T-helper 17 cell (primary cell): ENCODE measurements at regions not wholly inside any gene's neighbourhood (a gene's known extent, or its start where the extent isn't known, plus 50 kb on each side); places are given as distances from the start of the nearest gene placed in this dataset.

ENCODE experiments used
- ATAC-seq: fragments of 150-1000 bp; cut with Tn5 transposase; 2 replicates; pipeline ENCODE4 v1.10.0; 2021; ENCODE audit warnings: mild to moderate bottlenecking, moderate library complexity
- DNase-seq, 3 donors: peaks; one replicate each; pipeline versions ENCODE4 v3.0.0 to v3.0.0-alpha.2; 2020 to 2021
- H3K9me3 ChIP-seq: one replicate; pipeline ENCODE4 v1.7.0; 2013; ENCODE audit warnings: low read length, mild to moderate bottlenecking; ENCODE audit not compliant: control insufficient read depth, poor library complexity, severe bottlenecking
- H3K27ac Mint-ChIP-seq: one replicate; pipeline ENCODE4 v1.8.0; 2022; ENCODE audit warnings: mild to moderate bottlenecking, moderate library complexity, mixed read lengths
- H3K27me3 Mint-ChIP-seq: one replicate; pipeline ENCODE4 v1.8.0; 2022; ENCODE audit warnings: mixed read lengths
- H3K36me3 Mint-ChIP-seq: one replicate; pipeline ENCODE4 v1.8.0; 2022; ENCODE audit warnings: low read depth, mixed read lengths
- H3K4me1 Mint-ChIP-seq: one replicate; pipeline ENCODE4 v1.8.0; 2022; ENCODE audit warnings: mild to moderate bottlenecking, mixed read lengths
- H3K4me3 Mint-ChIP-seq: one replicate; pipeline ENCODE4 v1.8.0; 2022; ENCODE audit warnings: mild to moderate bottlenecking, moderate library complexity, mixed read lengths

DNA sequence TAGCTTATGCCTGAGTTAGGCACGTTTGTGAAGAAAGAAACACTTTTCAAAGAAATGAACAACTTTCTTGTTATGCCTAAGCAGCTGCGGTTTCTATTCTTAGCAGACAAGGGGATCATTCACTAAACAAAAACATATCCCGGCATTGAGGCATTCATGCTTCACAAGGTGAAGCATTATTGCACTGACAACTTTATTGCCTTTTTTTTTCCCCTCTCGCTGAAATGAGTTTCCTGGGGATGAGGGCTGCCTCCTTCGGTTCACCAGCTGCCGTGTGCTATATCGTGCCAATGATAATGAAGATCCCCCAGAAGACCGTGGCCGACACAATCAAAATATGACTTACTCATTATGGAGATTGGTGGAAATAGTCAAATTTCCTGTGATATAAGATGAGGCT lies 288.2 kb upstream of the ST6GAL2 start:
- no peaks in the 10 kb centered on the region for H3K4me1 Mint-ChIP-seq
- no peaks in the 10 kb centered on the region for H3K36me3 Mint-ChIP-seq
- H3K9me3 ChIP-seq = no peaks in the 10 kb centered on the region
- no peak overlapping the region for H3K4me3 Mint-ChIP-seq
- H3K27ac Mint-ChIP-seq = no peak overlapping the region
- DNase-seq (no peak), ATAC-seq (no peak)
- no peaks in the 10 kb centered on the region for H3K27me3 Mint-ChIP-seq

- Mint-ChIP-seq H3K4me3 (no peak overlapping the region), H3K27me3 (no peaks in the 10 kb centered on the region), H3K36me3 (no peaks in the 10 kb centered on the region), H3K27ac (no peak overlapping the region), H3K4me1 (no peaks in the 10 kb centered on the region)
- DNase-seq (no peak), ATAC-seq (no peak)
- no peaks in the 10 kb centered on the region for H3K9me3 ChIP-seq
Observed at GRCh38 chr2:107182981-107183380, 297.0 kb upstream of the ST6GAL2 start.

- no peaks in the 10 kb centered on the region for H3K9me3 ChIP-seq
- H3K36me3 Mint-ChIP-seq = no peaks in the 10 kb centered on the region
- no peak overlapping the region for H3K4me3 Mint-ChIP-seq
- H3K27me3 Mint-ChIP-seq = no peaks in the 10 kb centered on the region
- DNase-seq (no peak), ATAC-seq (no peak)
- no peak overlapping the region for H3K27ac Mint-ChIP-seq
- H3K4me1 Mint-ChIP-seq = no peaks in the 10 kb centered on the region
Observed at GRCh38 chr2:107187870-107188269, 301.9 kb upstream of the ST6GAL2 start.

GRCh38 chr2:107195631-107196030 lies 309.7 kb upstream of the ST6GAL2 start:
- no peaks in the 10 kb centered on the region for H3K36me3 Mint-ChIP-seq
- H3K9me3 ChIP-seq = no peaks in the 10 kb centered on the region
- H3K4me3 Mint-ChIP-seq = no peak overlapping the region
- H3K27ac Mint-ChIP-seq = no peak overlapping the region
- H3K27me3 Mint-ChIP-seq = no peaks in the 10 kb centered on the region
- no peak for ATAC-seq
- H3K4me1 Mint-ChIP-seq = no peaks in the 10 kb centered on the region
- no peak for DNase-seq

DNA sequence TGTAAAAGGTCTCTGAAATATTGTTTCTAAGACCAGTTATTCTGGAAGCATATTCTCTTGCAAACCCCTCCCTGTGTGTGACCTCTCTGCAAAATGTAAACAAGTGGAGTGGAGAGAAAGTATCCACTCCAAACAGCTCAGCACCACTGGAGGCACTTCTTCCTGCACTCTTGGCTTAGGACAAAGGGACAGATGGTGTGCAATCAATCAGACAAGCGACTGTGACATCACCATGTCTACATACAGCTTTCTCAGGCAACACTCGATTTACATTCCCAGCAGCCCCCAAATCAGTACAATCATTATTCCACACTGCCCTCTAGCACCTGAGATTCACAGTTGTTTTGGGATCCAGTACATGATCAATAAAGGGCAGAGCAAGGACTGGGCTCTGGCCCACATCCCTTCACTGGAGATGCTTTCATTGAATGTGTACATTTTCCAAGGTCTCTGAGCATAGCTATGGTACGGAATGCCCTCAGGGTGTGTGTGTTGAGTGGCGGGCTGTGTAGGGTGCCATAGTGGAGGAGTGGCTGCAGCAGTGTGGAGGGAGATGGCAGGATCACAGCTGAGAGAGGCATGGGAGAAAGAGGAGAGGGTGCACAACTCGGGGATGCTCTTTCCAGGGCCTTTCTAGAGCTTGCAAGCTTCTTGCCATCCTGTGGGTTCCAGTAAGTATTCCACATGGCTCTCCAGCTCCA lies 311.8 kb upstream of the ST6GAL2 start:
- no peaks in the 10 kb centered on the region for H3K9me3 ChIP-seq
- Mint-ChIP-seq H3K4me3 (no peak overlapping the region), H3K27me3 (no peaks in the 10 kb centered on the region), H3K4me1 (no peaks in the 10 kb centered on the region), H3K27ac (no peak overlapping the region), H3K36me3 (no peaks in the 10 kb centered on the region)
- no peak for ATAC-seq
- DNase-seq = no peak

DNA sequence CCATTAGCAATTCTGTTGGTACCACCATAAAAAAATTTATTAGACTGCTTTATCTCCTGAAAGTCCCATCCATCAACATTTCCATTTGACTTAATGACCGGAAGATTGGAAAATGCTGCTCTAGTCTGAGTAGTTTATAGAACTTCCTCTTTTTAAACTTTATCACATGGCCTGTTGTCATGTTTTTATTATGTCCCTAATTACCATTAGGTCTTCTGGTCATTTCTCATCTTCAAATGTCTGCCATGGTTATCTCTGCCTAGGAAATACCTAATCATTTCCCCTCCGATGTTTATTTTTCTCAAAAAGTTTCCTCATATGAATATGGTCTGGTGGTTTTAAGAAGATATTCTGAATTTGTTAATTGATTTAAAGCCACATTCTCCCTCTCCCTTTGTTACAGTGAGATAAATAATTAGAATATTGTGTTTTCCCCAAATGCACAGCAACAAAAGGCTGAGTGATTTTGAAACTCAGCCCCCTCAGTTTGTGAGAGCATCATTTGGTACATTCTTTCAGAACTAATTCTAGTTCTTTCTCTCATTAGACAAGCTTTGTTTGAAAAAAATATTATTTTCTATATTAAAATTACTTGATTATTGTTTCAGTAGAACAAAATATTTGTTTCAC lies 317.1 kb upstream of the ST6GAL2 start:
- no peak overlapping the region for H3K27ac Mint-ChIP-seq
- H3K4me3 Mint-ChIP-seq = no peak overlapping the region
- H3K36me3 Mint-ChIP-seq = no peaks in the 10 kb centered on the region
- H3K27me3 Mint-ChIP-seq = no peaks in the 10 kb centered on the region
- no peaks in the 10 kb centered on the region for H3K9me3 ChIP-seq
- ATAC-seq = no peak
- no peak for DNase-seq
- no peaks in the 10 kb centered on the region for H3K4me1 Mint-ChIP-seq

DNA sequence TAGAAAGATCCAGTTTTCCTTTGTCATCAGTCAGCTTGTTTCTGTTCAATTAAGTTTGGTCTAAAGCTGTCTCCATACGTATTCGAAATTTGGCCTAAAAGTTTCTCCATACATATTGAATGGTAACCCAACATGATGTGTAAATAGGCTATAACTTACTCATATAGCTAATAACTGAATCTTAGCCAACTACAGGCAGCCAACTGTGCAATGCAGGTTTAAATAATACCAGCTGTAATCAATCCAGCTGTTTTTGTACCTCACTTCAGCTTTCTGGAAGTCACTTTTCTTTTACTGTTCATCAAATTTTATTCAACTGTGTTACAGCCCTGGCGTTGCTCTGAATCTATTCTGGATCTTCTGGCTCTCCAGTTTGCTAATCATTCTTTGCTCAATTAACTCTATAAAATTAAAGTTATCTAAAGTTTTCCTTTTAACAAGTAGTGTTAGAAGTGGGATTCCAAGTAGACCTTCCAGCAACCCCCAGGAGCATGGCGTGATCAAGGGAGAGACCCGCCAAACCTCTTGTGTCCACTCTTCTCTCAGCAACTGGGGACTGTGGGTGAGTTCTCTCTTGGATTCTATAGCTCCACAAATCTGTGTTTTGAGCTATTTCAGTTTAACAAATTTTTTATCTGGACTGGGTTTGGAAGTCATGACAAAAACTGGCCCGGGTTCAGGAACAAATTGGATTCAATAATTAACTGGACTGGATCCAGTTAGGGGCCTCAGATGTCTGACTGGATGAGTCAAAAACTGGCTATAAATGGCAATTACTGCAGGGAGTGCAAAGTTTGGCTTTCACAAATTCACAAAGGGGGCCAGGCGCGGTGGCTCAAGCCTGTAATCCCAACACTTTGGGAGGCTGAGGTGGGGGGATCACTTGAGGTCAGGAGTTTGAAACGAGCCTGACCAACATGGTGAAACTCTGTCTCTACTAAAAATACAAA lies 329.7 kb upstream of the ST6GAL2 start:
- H3K4me3 Mint-ChIP-seq = no peak overlapping the region
- H3K9me3 ChIP-seq = peaks cover 3% of the 10 kb centered on the region
- DNase-seq = no peak

GRCh38 chr2:107218208-107218607 lies 332.2 kb upstream of the ST6GAL2 start:
- Mint-ChIP-seq H3K4me1 (no peaks in the 10 kb centered on the region), H3K27me3 (no peaks in the 10 kb centered on the region), H3K36me3 (no peaks in the 10 kb centered on the region), H3K27ac (no peak overlapping the region), H3K4me3 (no peak overlapping the region)
- H3K9me3 ChIP-seq = peaks cover 3% of the 10 kb centered on the region
- no peak for DNase-seq
- no peak for ATAC-seq

More for the DNA sequence above, 329.7 kb upstream of the ST6GAL2 start:
- ATAC-seq = no peak
- no peaks in the 10 kb centered on the region for H3K27me3 Mint-ChIP-seq
- H3K36me3 Mint-ChIP-seq = no peaks in the 10 kb centered on the region
- no peak overlapping the region for H3K27ac Mint-ChIP-seq
- no peaks in the 10 kb centered on the region for H3K4me1 Mint-ChIP-seq

DNA sequence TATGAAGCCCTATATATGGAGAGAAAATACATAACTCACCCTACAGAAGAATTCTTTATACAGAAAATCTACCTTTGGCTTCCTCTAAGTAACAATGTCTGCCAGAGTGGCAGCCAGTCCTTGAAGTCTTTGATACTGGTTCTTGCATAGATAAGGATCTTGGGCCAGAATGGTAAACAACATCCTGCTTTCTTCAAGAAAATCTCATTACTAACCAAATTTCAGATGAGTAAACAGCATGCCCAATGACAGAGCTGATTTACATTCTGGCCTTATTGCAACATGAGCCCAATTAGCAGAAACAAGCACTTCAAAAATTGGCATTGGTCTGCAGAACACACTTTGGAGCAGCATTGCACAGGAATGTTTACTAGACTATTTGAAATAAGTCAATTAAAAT lies 336.5 kb upstream of the ST6GAL2 start:
- Mint-ChIP-seq H3K4me3 (no peak overlapping the region), H3K27ac (no peak overlapping the region), H3K4me1 (no peaks in the 10 kb centered on the region), H3K36me3 (no peaks in the 10 kb centered on the region), H3K27me3 (no peaks in the 10 kb centered on the region)
- ATAC-seq (no peak), DNase-seq (no peak)
- H3K9me3 ChIP-seq = no peaks in the 10 kb centered on the region

DNA sequence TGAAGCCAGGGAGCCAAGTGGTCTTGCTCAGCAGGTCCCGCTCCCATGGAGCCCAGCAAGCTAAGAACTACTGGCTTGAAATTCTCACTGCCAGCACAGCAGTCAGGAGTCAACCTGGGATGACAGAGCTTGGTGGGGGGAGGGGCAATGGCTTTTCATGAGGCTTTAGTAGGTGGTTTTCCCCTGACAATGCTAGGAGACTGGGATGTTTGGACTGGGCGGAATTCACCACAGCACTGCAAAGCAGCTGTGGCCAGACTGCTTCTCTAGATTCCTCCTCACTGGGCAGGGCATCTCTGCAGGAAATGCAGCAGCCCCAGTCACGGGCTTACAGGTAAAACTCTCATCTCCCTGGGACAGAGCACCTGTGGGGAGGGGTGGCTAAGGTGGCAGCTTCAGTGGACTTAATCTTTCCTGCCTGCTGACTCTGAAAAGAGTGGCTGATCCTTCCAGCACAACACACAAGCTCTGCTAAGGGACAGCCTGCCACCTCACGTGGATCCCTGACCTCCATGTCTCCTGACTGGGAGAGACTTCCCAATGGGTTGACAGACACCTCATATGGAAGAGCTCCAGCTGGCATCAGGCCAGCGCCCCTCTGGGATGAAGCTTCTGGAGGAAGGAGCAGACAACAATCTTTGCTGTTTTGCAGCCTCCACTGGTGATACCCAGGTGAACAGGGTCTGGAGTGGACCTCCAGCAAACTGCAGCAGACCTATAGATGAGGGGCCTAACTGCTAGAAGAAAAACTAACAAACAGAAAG lies 349.7 kb upstream of the ST6GAL2 start:
- H3K27me3 Mint-ChIP-seq = no peaks in the 10 kb centered on the region
- no peaks in the 10 kb centered on the region for H3K36me3 Mint-ChIP-seq
- H3K27ac Mint-ChIP-seq = no peak overlapping the region
- H3K9me3 ChIP-seq = peaks cover 2% of the 10 kb centered on the region
- no peak overlapping the region for H3K4me3 Mint-ChIP-seq
- no peaks in the 10 kb centered on the region for H3K4me1 Mint-ChIP-seq
- DNase-seq (no peak), ATAC-seq (no peak)

GRCh38 chr2:107242811-107243210 lies 356.8 kb upstream of the ST6GAL2 start:
- Mint-ChIP-seq H3K4me1 (no peaks in the 10 kb centered on the region), H3K4me3 (no peak overlapping the region), H3K27me3 (no peaks in the 10 kb centered on the region), H3K36me3 (no peaks in the 10 kb centered on the region), H3K27ac (no peak overlapping the region)
- ATAC-seq = no peak
- DNase-seq = no peak
- no peaks in the 10 kb centered on the region for H3K9me3 ChIP-seq

DNA sequence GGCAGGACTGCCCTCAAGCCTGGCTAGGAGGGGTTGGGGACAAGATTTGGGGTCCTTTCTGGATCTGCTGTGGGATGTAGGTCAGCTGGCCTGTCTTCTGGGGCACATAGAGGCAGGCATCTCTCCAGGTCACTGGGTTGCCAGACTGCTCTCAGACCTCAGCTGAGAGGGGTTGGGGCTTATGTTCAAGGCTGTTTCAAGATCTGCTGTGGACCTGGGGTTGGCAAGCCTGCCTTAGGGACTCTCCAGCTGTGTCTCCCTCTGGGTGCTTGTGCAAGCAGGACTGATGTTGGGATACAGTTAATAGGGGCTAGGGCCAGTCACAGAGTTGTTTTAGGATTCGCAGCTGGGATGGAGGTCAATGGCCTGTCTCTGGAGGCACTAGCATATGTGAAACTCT lies 363.0 kb upstream of the ST6GAL2 start:
- Mint-ChIP-seq H3K27ac (no peak overlapping the region), H3K36me3 (no peaks in the 10 kb centered on the region), H3K4me3 (no peak overlapping the region), H3K27me3 (no peaks in the 10 kb centered on the region), H3K4me1 (no peaks in the 10 kb centered on the region)
- no peak for ATAC-seq
- no peaks in the 10 kb centered on the region for H3K9me3 ChIP-seq
- no peak for DNase-seq

DNA sequence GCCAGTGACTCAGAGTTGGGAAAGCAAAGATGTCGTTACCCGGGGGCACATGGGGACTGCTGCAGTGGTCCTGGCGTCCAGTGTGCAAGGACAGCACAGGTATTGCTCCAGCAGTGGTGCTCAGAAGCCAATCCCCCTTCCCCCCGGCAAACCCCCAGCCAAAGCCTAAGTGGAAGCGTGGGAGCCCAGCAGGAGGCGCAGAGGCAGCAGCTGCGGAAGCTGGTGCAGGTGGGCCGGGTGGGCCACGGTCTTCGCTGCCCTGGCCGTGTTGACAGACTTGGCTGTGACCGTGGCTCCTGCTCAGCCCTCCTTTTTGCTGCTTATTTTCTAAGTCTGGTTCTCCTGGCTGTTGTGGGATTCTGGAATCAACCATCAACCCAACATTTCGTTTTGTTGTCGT lies 369.8 kb upstream of the ST6GAL2 start:
- Mint-ChIP-seq H3K27ac (no peak overlapping the region), H3K4me1 (no peaks in the 10 kb centered on the region), H3K27me3 (no peaks in the 10 kb centered on the region), H3K4me3 (no peak overlapping the region), H3K36me3 (no peaks in the 10 kb centered on the region)
- ATAC-seq (no peak), DNase-seq (no peak)
- H3K9me3 ChIP-seq = no peaks in the 10 kb centered on the region
